ACHN (cell line): ENCODE measurements at regions not wholly inside any gene's neighbourhood (a gene's known extent, or its start where the extent isn't known, plus 50 kb on each side); places are given as distances from the start of the nearest gene placed in this dataset.

Experiments used
- DNase-seq: peaks from one replicate; pipeline ENCODE4 v3.0.0-alpha.2; 2015
- in situ Hi-C: cut with HindIII; loops from 2 replicates; pipeline ENCODE4 v1.10.0; 2017; ENCODE audit warnings: low sequenced_read_pairs, low pct_ligation_motif_present, low pct_unique_long_range_greater_than_20kb

- in situ Hi-C loops = no loop called here
- no peak for DNase-seq
Measured at GRCh38 chr6:95293257-95293656, 284.1 kb upstream of the MANEA start.

DNA sequence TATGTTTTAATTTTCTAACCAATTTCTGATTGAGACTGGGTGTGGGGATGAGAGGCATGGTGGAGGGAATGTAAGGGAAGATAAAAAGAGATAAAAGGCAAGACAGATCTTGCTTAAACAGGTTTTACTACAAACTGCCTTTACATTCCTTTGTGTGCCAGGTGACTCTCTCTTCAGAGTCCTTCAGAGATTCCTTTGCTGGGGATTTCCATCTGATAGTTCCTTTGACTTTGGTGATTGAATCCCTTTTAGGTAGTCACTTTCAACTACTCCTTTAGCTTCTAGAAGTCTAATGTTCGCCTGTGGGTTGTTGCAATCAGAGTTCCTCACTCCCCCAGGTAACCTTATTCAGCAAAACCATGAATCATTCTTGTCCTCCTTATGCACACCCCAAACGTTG, 283.3 kb upstream of the MANEA start:
- DNase-seq = no peak
- in situ Hi-C loops = no loop called here

DNA sequence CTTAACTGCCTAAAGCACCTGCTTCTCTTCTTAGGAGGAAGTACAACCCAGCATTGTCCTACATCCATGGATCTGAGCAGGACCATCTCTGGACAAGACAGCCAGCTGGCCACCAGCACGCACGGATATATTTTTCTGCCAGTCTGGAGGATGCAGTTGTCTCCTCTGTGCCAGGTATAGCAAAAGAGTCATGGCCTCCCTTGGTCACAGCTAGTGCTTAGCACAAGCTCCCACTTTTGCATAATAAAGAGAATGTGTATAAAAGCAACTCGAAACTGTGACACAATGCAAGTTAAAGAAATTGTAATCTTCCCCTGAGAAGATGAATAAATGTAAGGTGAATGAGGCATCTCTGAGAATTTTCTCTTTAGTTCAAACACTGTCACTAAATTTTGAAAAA, 267.8 kb upstream of the MANEA start:
- in situ Hi-C loops = no loop called here

DNA sequence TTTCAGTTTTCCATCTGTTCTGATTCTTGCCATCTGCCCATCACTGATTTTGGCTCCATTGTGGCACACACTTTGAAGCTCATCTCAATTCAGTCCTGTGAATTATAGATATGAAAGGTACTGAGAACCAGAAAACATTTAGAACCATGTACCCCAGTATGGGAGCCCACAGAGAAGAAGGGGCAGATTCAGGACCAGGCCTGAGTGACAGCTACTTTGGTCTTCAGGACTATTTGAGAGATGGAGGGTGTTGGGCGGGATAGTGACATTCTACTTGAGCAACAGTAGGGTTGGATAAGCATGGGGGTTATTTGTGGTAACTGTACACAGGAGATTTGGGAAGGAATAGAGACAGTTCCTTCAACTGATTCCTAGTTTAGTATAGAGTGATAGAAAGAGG, 259.2 kb upstream of the MANEA start:
- no peak for DNase-seq
- in situ Hi-C loops = no loop called here

More for the DNA sequence above, 267.8 kb upstream of the MANEA start:
- no peak for DNase-seq

DNA sequence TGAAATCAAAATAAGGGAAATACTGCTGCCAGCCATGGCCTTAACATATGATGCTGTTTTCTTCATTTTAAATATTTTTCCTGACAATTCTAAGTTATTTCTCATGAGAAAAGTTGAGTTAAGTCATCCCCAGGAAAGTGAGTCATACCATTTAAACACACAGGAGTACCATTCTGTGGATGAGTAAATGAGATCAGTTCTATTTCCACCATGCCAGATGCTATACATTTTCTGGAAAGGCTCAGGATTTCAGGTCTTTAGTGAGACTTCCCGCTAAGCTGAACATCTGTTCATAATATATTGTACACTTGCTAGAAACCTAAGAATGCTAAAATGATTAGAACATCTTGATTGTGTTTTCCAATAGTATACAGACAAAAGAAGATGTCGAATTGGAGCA, 256.2 kb upstream of the MANEA start:
- in situ Hi-C loops = no loop called here
- DNase-seq = no peak

DNA sequence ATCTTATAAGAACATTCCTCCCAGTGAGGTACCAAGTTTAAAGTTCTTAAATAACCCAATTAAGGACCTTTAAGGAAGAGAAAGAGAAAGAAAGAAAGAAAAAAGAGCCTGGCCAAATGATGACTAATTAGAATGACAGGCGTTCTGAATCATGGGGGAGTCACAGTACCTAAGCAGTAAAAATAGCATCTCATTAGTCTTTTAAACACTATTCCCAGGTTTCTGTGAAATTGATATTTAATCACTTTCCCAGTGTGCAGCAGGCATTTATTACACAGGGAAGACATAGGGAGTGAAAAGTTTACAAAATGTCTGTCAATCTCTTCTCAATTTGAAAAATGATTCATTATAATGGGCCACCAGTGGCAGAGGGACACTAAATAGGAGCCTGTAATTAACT, 251.4 kb upstream of the MANEA start:
- DNase-seq = peak; percentile 35
- in situ Hi-C loops = no loop called here

DNA sequence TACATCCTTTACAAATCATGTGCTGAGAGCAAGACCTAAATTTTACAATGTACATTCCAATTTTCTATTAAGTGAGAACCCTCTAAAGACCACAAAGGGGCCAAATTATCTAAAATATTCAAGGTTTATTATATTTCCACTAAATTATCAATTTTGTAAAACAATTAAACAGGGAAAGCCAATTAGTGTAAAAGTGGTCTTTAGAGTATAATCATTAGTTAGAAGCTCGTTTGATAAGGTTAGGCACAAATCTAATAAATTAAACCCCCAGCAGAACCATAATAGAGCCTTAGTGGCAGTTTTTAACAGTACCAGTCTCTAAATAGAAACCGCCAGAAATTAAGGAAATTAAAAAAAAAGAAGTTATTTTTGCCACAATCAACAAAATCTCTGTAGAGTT, 249.1 kb upstream of the MANEA start:
- in situ Hi-C loops = no loop called here
- DNase-seq = no peak

DNA sequence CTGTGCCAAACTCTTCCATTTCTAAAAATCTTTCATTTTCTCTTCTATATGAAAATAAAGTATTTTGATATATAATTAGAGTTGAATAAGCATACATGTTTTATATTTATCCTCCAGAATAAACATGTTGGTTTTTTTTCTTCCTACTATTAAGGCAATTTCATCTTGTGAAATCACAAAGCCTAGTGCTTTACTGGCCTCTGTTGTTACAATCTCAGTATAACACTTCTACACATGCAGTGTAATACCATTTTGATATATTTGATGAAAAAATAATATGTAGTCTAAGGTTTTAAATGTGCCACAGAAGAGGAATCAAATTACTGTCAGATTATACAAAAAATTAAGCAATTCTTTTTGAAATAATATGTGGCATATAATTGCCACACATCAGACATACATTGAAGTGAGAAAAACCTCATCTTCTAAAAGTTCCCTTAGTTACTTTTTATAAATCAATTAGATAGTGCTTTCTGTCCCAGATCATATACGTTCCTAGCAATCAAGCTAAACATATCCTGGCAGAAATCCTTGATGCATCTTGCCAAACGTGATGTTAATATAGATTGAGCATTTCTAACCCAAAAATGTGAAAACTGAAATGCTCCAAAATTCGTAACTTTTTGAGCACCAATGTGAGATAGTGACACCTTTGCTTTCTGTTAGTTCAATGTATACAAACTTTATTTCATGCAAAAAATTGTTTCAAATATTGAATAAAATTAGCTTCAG, 225.1 kb upstream of the MANEA start:
- in situ Hi-C loops = no loop called here
- DNase-seq = no peak

DNA sequence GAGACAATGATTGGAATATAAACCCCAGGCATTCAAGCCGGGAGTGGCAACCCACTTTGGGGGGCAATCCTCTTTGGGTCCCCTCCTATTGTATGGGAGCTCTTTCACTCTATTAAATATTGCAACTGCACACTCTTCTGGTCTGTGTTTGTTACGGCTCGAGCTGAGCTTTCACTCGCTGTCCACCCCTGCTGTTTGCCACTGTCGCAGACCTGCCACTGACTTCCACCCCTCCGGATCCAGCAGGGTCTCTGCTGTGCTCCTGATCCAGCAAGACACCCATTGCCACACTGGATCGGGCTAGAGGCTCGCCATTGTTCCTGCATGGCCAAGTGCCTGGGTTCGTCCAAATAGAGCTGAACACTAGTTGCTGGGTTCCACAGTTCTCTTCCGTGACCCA, 222.8 kb upstream of the MANEA start:
- DNase-seq = no peak
- in situ Hi-C loops = no loop called here

- in situ Hi-C loops = no loop called here
- no peak for DNase-seq
Measured at GRCh38 chr6:95357380-95358020, 219.8 kb upstream of the MANEA start.

DNA sequence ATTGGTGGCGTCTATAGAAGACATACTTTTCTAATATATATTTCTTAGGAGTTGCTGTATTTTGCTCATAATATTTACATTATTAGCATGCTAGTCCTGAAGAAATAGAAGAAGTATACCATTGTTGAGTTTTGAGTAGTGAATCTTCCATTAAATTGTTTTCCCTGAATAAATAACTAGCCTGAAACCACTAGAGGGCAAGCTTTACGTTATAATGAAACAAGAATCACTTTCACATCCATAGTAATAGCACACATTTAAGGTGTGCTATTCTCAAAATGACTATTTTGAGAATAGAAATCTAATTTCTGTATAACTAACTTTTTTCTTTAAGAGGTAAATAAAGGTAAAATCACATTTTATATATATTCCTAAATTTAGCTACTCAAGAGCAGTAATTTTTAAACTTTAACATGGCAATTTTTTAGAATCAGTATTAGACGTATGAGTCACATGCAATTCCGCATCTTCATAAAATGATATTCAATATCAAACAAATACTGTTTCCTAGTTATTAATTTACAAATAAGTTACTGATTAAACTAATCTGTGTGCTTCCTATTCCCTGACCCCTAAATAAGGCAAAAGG, 213.2 kb upstream of the MANEA start:
- in situ Hi-C loops = no loop called here
- peak; percentile 31 for DNase-seq

DNA sequence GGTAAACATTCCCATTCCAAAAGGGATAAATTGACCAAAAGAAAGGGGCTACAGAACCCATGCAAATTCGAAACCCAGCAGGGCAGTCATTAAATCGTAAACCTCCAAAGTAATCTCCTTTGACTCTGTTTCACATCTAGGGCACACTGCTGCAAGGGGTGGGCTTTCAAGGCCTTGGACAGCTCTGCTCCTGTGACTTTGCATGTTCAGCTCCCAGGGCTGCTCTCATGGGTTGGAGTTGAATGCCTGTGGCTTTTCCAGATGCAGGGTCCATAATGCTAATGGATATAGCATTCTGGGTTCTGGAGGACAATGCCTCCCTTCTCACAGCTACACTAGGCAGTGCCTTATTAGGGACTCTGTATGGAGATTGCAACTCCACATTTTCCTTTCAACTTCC, 211.9 kb upstream of the MANEA start:
- DNase-seq = no peak
- in situ Hi-C loops = no loop called here

DNA sequence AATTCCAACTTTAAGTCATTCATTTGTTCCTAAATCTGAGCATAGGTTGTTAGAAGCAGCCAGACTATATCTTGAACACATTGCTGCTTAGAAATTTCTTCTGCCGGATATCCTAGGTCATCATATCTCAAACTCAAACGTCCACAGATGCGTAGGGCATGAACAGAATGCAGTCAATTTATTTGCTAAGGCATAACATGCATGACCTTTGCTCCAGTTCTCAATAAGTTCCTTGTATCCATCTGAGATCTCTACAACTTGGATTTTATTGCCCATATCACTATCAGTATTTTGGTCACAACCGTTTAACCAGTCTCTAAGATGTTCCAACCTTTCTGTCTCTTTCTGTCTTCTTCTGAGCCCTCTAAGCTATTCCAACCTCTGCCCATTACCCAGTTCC, 210.9 kb upstream of the MANEA start:
- DNase-seq = no peak
- in situ Hi-C loops = no loop called here

DNA sequence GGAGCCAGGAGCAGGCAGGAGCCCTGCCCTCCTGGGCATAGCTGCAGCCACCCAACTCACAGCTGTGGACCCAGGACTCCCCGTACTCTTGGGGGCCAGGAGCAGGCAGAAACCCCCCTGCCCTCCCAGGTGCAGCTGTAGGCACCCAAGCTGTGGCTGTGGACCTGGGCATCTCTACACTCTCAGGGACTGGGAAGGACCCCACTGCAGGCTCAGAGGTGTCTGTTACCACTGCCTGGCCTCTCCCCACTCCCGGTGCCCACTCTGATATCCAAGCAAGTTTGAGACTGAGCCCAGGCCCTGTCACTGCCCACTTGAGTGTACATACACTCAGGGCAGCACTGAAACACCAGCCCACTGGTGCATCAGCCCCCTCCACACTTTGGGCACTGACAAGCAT, 193.5 kb upstream of the MANEA start:
- no peak for DNase-seq
- in situ Hi-C loops = no loop called here

DNA sequence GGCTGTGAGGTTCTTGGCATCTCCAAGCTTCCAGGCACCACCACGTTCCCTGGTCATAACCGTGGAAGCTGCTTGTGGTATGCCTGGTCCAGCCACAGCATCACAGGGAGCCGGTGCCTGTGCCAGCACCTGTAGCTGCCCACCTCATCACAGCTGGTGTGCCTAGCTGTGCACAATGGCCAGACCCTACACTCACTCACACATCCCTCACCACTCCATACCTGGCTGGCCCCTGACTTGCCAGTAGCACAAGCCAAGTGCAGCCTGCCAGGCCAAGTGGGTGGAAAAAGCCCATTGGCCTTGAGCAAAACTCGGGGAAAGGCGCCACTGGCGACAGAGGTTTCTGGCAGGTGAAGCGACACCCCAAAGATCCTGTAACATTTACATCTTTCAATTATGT, 192.3 kb upstream of the MANEA start:
- in situ Hi-C loops = no loop called here
- no peak for DNase-seq

DNA sequence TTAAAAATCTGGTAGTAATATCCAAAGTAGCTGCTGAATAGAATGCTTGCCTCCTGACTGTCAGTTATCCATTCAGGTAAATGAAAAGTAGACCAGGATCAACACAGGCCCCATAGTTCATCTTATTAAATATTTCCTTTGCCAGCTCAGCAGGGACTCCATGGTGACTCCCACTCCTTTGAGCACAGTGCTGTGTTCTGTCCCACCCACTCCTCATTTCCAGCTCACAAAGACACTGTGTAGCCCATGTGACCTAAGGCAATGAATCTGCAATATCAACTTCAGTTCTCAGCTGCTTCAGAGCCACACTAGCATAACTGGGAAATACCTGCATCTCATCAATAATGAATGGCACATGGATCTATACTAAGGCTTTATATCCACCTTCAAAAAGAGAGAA, 189.5 kb upstream of the MANEA start:
- in situ Hi-C loops = no loop called here
- no peak for DNase-seq

DNA sequence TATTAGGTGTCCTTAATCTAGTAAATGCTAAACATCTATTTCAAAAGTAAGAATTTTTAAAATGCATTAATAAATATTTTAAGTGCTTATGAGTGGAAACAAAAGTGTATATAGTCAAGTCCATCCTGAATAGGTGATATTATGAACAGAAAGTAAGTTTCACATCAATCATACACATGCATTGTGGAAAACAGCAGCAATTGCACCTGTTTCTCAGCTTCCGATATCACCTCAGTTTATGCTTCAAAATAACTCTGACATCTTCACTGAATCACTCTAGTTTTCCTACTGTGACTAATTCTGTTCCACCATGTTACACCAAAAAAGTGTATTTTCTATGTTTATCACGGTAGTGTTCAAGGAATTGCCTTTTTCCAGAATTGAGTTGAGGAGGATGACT, 172.6 kb upstream of the MANEA start:
- in situ Hi-C loops = no loop called here
- no peak for DNase-seq

GRCh38 chr6:95408111-95408510, 169.2 kb upstream of the MANEA start:
- DNase-seq = no peak
- in situ Hi-C loops = no loop called here

- DNase-seq = no peak
- in situ Hi-C loops = no loop called here
Measured at GRCh38 chr6:95410168-95410567, 167.2 kb upstream of the MANEA start.

- DNase-seq = no peak
- in situ Hi-C loops = no loop called here
Measured at GRCh38 chr6:95413789-95414188, 163.5 kb upstream of the MANEA start.
